ENCODE measurements at regions not wholly inside any gene's neighbourhood (a gene's known extent, or its start where the extent isn't known, plus 50 kb on each side); places are given as distances from the start of the nearest gene placed in this dataset.

GRCh38 chr11:17138562-17138961, 61.1 kb upstream of the RPS13 start:
- ATAC-seq (ENCODE audit: low read depth) (no peak), DNase-seq (no peak)
- no peak for TF ChIP-seq CTCF (IDR thresholded peaks at IDR 0.05)
- Mint-ChIP-seq H3K4me1 (no peaks in the 10 kb centered on the region), H3K27me3 (no peaks in the 10 kb centered on the region), H3K27ac (no peak overlapping the region), H3K36me3 (ENCODE audit: low read depth) (peaks cover 58% of the 10 kb centered on the region), H3K4me3 (no peak overlapping the region), H3K9me3 (no peaks in the 10 kb centered on the region)
- intact Hi-C loops (cut with micrococcal nuclease) = no loop called here
- ChIA-PET POLR2A (no interaction called here), CTCF (no interaction called here)

GRCh38 chr11:17135916-17136683, 58.6 kb upstream of the RPS13 start:
- no peak for DNase-seq
- H3K4me1 Mint-ChIP-seq = no peaks in the 10 kb centered on the region
- H3K9me3 Mint-ChIP-seq = no peaks in the 10 kb centered on the region
- no peaks in the 10 kb centered on the region for H3K27me3 Mint-ChIP-seq
- ChIA-PET CTCF (no interaction called here), POLR2A (no interaction called here)
- ATAC-seq (ENCODE audit: low read depth) = no peak
- no peak for TF ChIP-seq CTCF (IDR thresholded peaks at IDR 0.05)
- H3K36me3 Mint-ChIP-seq (ENCODE audit: low read depth) = peaks cover 52% of the 10 kb centered on the region
- no peak overlapping the region for H3K4me3 Mint-ChIP-seq
- H3K27ac Mint-ChIP-seq = no peak overlapping the region
- intact Hi-C loops (cut with micrococcal nuclease) = no loop called here

GRCh38 chr11:17132654-17133053, 55.2 kb upstream of the RPS13 start:
- H3K36me3 Mint-ChIP-seq (ENCODE audit: low read depth) = peaks cover 50% of the 10 kb centered on the region
- no peak for TF ChIP-seq CTCF (IDR thresholded peaks at IDR 0.05)
- CTCF ChIA-PET = no interaction called here

GRCh38 chr11:17129003-17129402, 51.5 kb upstream of the RPS13 start:
- H3K4me3 Mint-ChIP-seq = no peak overlapping the region
- DNase-seq (no peak), ATAC-seq (ENCODE audit: low read depth) (no peak)
- ChIA-PET POLR2A (no interaction called here), CTCF (no interaction called here)
- H3K4me1 Mint-ChIP-seq = no peaks in the 10 kb centered on the region
- intact Hi-C loops (cut with micrococcal nuclease) = no loop called here
- no peaks in the 10 kb centered on the region for H3K27me3 Mint-ChIP-seq
- no peak overlapping the region for H3K27ac Mint-ChIP-seq
- peaks cover 47% of the 10 kb centered on the region for H3K36me3 Mint-ChIP-seq (ENCODE audit: low read depth)
- no peaks in the 10 kb centered on the region for H3K9me3 Mint-ChIP-seq
- no peak for TF ChIP-seq CTCF (IDR thresholded peaks at IDR 0.05)

More at GRCh38 chr11:17132654-17133053, 55.2 kb upstream of the RPS13 start:
- Mint-ChIP-seq H3K27me3 (no peaks in the 10 kb centered on the region), H3K4me3 (no peak overlapping the region), H3K9me3 (no peaks in the 10 kb centered on the region), H3K4me1 (no peaks in the 10 kb centered on the region), H3K27ac (no peak overlapping the region)
- DNase-seq = no peak
- POLR2A ChIA-PET = no interaction called here
- ATAC-seq (ENCODE audit: low read depth) = no peak
- intact Hi-C loops (cut with micrococcal nuclease) = no loop called here

All from activated B cell treated with CpG ODN at 0.5 μM for 24 hours (primary cell).